ENCODE measurements at regions not wholly inside any gene's neighbourhood (a gene's known extent, or its start where the extent isn't known, plus 50 kb on each side); places are given as distances from the start of the nearest gene placed in this dataset.

- TF ChIP-seq, protein P1, sequence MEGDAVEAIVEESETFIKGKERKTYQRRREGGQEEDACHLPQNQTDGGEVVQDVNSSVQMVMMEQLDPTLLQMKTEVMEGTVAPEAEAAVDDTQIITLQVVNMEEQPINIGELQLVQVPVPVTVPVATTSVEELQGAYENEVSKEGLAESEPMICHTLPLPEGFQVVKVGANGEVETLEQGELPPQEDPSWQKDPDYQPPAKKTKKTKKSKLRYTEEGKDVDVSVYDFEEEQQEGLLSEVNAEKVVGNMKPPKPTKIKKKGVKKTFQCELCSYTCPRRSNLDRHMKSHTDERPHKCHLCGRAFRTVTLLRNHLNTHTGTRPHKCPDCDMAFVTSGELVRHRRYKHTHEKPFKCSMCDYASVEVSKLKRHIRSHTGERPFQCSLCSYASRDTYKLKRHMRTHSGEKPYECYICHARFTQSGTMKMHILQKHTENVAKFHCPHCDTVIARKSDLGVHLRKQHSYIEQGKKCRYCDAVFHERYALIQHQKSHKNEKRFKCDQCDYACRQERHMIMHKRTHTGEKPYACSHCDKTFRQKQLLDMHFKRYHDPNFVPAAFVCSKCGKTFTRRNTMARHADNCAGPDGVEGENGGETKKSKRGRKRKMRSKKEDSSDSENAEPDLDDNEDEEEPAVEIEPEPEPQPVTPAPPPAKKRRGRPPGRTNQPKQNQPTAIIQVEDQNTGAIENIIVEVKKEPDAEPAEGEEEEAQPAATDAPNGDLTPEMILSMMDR (IDR thresholded peaks at IDR 0.05) = no peak
- TF ChIP-seq POLR2A (IDR thresholded peaks at IDR 0.05) = no peak
- TF ChIP-seq POLR2AphosphoS5 (IDR thresholded peaks at IDR 0.05) = no peak
These were observed 994.8 kb downstream of the NLGN4X start for GRCh38 chrX:5233830-5234229.
